ENCODE measurements at regions not wholly inside any gene's neighbourhood (a gene's known extent, or its start where the extent isn't known, plus 50 kb on each side); places are given as distances from the start of the nearest gene placed in this dataset.
A peak's percentile ranks its signal among the peaks of the same experiment; 100 is the strongest.
"Not testable (repeated sequence)": the region's sequence is repeated elsewhere in the genome, so short reads cannot be mapped to it uniquely, and the experiment has no call there.

GRCh38 chr11:123338997-123339752, 90.9 kb upstream of the GRAMD1B start:
- DNase-seq: no peak

- DNase-seq: no peak
Measured at GRCh38 chr11:123338266-123338800, 91.7 kb upstream of the GRAMD1B start.

GRCh38 chr11:123334925-123335324, 95.1 kb upstream of the GRAMD1B start:
- no peak for DNase-seq

- DNase-seq: not testable (repeated sequence)
Measured at GRCh38 chr11:123332577-123332976, 97.5 kb upstream of the GRAMD1B start.

- no peak for DNase-seq
Measured at GRCh38 chr11:123330948-123331347, 99.1 kb upstream of the GRAMD1B start.

GRCh38 chr11:123330471-123330870, 99.6 kb upstream of the GRAMD1B start:
- no peak for DNase-seq

GRCh38 chr11:123330071-123330470, 100.0 kb upstream of the GRAMD1B start:
- DNase-seq: no peak

- DNase-seq: no peak
Measured at GRCh38 chr11:123328281-123328867, 101.7 kb upstream of the GRAMD1B start.

- DNase-seq: no peak
Measured at GRCh38 chr11:123325533-123325932, 104.5 kb upstream of the GRAMD1B start.

- DNase-seq: no peak
Measured at GRCh38 chr11:123323568-123323967, 106.5 kb upstream of the GRAMD1B start.

GRCh38 chr11:123321636-123322035, 108.4 kb upstream of the GRAMD1B start:
- no peak for DNase-seq

GRCh38 chr11:123318623-123319022, 111.4 kb upstream of the GRAMD1B start:
- no peak for DNase-seq

- not testable (repeated sequence) for DNase-seq
Measured at GRCh38 chr11:123318132-123318531, 111.9 kb upstream of the GRAMD1B start.

- DNase-seq: no peak
Measured at GRCh38 chr11:123316003-123316402, 114.1 kb upstream of the GRAMD1B start.

- DNase-seq: no peak
Measured at GRCh38 chr11:123314972-123315371, 115.1 kb upstream of the GRAMD1B start.

- DNase-seq: no peak
Measured at GRCh38 chr11:123313262-123313661, 116.8 kb upstream of the GRAMD1B start.

GRCh38 chr11:123308077-123308476, 113.0 kb upstream of the CLMP start:
- peak; percentile 70 for DNase-seq

GRCh38 chr11:123307276-123307675, 112.2 kb upstream of the CLMP start:
- DNase-seq: no peak

- no peak for DNase-seq
Measured at GRCh38 chr11:123306531-123306930, 111.5 kb upstream of the CLMP start.

- no peak for DNase-seq
Measured at GRCh38 chr11:123305601-123306375, 110.7 kb upstream of the CLMP start.

GRCh38 chr11:123304828-123305466, 109.9 kb upstream of the CLMP start:
- DNase-seq: peak; percentile 48

- DNase-seq: no peak
Measured at GRCh38 chr11:123303924-123304323, 108.9 kb upstream of the CLMP start.

GRCh38 chr11:123302751-123303195, 107.7 kb upstream of the CLMP start:
- no peak for DNase-seq
